SH-SY5Y (cell line): ENCODE measurements at regions not wholly inside any gene's neighbourhood (a gene's known extent, or its start where the extent isn't known, plus 50 kb on each side); places are given as distances from the start of the nearest gene placed in this dataset.

Experiments used
- GATA2 ChIP-seq: IDR thresholded peaks from 2 replicates; pipeline ENCODE4 v1.6.1; 2011; ENCODE audit warnings: mild to moderate bottlenecking, low read depth, low read length
- GATA3 ChIP-seq: IDR thresholded peaks from 2 replicates; pipeline ENCODE4 v1.6.1; 2011; ENCODE audit warnings: low read depth, mild to moderate bottlenecking, low read length, moderate library complexity

GRCh38 chr11:36930256-36930655, 332.2 kb upstream of the RAG2 start:
- no peak for TF ChIP-seq GATA3
- TF ChIP-seq GATA2: no peak
